COLO668 (cell line): ENCODE measurements at regions not wholly inside any gene's neighbourhood (a gene's known extent, or its start where the extent isn't known, plus 50 kb on each side); places are given as distances from the start of the nearest gene placed in this dataset.

Source experiments
- DNase-seq: peaks from one replicate; lab custom pipeline; 2025; ENCODE audit not compliant: unreplicated experiment; lab: John Stamatoyannopoulos, UW

- DNase-seq: no peak
These were observed 253.6 kb downstream of the CDH26 start for GRCh38 chr20:60211618-60212463.

DNA sequence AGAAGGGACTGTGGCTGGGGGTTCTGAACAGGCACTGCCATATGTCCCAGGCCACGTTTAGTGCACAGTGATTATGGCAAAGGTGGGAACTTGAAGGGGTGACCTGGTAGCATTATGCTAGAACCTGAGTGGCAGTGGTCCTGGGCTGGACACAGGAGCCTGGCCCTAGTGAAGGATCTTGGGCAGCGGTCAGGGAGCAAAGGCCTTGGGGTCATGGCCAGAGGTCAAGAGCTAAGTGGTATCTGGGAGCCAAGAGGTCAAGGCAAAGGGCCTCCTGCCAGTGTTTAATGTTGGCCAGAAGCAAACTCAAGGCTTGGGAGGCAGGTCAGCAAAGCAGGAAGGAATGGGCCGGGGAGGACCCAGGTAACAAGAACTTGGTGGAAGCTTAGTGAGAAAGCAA lies 254.5 kb downstream of the CDH26 start:
- DNase-seq: no peak

GRCh38 chr20:60213126-60213893 lies 255.1 kb downstream of the CDH26 start:
- DNase-seq: no peak

- no peak for DNase-seq
These were observed 256.9 kb downstream of the CDH26 start for GRCh38 chr20:60214901-60215815.

DNA sequence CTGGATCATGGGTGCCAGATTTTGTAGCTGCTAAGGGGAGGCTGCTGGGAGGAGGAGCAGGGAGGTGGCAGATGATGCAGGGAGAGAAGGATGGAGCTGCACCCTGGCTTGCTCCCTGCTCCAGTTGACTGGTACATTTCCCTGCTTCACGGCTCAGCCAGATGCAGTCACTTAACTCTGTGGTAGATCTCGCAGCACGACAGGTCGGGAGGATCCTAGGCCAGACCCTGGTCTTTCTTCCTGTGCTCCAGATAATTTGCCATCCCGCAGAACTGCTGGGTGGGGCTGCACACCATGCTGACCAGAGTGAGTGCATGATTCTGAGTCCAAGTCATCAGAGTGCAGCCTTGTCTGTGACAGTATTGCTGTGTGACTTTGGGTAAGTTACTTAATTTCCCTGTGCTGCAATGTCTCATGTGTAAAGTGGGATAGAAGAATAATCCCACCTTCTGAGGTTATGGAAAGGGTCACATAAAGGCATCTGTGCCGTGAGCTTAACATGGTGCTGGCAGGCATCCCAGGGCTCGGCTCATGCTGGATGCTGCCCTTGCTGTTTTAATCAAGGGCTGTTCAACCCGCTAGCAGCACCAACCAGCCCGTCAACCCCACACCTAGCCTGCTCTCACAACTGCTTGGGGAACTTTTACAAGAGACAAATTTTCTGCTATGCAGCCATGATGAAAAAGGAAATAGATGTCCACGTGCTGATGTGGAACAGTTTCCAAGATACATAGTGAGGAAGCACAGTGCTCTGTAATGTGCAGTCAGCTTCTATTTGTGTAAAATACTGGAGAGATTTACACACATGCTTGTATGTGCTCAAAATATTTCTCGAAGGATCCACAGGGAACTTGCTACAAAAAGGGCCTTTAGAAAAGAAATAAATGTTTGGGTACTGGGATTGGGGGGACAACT lies 257.9 kb downstream of the CDH26 start:
- no peak for DNase-seq

DNA sequence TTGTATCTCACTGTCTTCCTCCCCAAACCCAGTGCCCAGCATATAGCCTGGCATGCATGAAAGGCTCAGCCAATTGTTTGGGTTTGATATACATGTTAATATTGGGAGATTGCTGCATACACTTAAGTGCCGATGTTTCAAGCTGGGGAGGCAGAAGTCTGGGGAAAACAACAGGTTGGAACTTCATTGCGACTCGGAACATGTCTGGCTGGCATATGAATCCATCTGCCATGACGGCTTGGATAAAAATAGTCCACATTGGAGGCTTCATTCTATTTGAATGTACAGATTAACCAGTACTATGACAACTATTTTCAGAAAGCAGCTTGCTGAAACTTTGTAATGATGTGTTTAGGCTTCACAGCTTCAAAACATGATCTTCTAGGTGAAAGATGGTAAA lies 261.0 kb downstream of the CDH26 start:
- no peak for DNase-seq

DNA sequence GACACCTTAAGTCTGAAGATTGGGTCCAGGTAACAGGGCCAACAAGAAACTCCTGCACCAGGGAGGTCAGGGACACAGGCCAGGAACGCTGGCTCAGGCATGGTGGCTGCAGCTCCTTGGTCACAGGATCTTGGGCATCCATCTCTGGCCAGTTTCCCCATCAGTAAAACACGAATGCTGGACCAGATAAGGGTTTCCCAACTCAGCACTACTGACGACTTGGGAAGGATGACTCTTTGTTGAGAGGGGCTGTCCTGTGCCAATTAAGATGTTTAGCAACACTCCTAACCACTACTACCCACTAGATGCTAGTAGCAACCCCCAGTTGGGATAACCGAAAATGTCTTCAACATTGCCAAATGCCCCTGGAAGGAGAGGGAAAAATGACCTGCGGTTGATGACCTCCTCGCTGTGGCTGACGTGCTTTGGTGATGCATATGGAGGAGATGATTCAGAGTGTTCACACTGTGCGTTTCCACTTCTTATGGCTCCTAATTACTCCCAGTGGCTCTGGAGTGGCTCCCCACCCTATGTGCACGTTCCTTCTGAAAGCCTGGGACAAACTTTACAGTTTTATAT lies 261.9 kb downstream of the CDH26 start:
- no peak for DNase-seq

DNA sequence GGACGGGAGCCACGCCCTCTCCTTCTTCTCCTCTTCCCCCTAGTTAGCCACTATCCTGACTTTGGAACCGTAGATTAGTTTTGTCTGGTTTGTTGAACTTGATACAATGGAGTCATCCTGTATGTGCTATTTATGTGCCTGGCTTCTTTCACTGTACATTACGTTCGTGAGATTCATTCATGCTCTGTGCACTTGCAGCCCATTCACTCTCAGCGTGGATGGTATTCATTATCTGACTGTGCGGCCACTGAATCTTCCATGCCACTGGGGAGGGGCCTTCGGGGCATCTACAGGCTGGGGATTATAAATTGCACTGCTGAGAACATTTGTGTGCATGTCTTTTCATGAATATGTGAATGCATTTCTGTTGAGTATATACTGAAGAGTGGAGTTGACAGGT lies 262.5 kb downstream of the CDH26 start:
- DNase-seq: no peak

DNA sequence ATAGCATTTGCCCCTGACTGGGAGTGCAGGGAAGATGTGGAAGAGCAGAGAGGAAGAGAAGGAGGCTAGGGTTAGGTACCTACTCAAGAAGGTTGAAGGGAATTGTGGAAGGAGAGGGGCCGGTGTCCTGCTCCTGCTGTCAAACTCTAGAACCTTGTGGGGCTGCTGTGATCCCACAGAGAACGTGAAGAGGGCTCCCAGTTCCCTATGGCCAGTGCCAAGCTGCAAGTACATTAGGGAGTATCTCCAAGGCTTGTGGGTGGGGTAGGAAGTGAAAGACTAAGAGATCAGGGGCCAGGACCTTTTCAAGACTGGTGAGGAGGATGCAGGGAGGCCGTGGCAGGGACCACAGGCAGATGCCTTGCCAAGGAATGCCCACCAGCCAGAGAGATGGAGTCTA lies 263.4 kb downstream of the CDH26 start:
- DNase-seq: no peak

- no peak for DNase-seq
These were observed 264.3 kb downstream of the CDH26 start for GRCh38 chr20:60222497-60222896.

GRCh38 chr20:60223174-60223573 lies 265.0 kb downstream of the CDH26 start:
- no peak for DNase-seq

- peak; percentile 8 for DNase-seq
These were observed 266.7 kb downstream of the CDH26 start for GRCh38 chr20:60224914-60225313.

- no peak for DNase-seq
These were observed 270.0 kb downstream of the CDH26 start for GRCh38 chr20:60228255-60228654.

GRCh38 chr20:60232380-60232779 lies 274.2 kb downstream of the CDH26 start:
- DNase-seq: no peak

DNA sequence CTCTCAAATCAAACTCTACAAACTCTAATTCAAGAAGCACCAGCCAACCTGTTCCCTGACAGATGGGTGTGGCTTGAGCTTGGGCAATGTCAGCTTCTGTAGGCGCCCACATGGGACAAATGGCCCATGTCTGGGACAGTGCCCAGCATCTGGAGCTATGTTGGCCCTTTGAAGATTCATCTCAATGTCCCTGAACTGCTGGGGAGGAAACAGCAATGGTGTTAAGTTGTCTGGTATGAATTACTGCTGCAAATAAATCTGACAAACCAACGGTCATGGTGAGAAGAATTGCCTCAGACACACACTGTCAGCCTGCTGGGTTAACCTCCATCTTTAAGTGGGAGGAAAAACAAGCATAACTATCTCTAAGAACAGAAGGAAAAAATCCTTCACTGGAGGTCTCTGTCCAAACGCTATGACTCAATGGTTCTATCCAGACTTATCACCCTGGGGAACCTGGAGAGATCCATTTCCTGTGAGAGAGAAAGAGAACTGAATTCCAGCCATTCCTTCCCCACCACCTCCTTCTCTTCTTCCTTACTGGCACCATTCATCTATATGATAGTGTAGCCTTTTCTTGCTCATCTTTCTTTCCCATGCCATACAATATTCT lies 274.9 kb downstream of the CDH26 start:
- DNase-seq: no peak

DNA sequence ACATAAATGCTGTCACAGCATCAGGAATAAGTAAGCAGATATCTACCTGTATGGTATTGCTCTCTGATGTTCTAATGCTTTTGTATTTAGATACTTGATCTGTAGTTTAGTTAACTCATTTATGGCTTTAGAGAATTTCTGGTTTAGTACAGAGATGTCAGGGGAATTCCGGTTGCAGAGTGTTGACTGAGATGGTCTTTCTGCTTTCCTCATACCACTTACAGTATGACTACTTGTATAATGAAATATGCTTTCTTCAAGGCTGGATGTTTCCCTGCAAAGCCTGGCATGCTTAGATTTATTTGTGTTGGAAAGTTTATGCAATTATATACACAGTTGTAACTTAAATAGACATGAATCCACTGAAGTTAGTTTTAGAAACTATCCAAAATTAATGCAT lies 278.4 kb downstream of the CDH26 start:
- no peak for DNase-seq

GRCh38 chr20:60237981-60238380 lies 279.8 kb downstream of the CDH26 start:
- no peak for DNase-seq

DNA sequence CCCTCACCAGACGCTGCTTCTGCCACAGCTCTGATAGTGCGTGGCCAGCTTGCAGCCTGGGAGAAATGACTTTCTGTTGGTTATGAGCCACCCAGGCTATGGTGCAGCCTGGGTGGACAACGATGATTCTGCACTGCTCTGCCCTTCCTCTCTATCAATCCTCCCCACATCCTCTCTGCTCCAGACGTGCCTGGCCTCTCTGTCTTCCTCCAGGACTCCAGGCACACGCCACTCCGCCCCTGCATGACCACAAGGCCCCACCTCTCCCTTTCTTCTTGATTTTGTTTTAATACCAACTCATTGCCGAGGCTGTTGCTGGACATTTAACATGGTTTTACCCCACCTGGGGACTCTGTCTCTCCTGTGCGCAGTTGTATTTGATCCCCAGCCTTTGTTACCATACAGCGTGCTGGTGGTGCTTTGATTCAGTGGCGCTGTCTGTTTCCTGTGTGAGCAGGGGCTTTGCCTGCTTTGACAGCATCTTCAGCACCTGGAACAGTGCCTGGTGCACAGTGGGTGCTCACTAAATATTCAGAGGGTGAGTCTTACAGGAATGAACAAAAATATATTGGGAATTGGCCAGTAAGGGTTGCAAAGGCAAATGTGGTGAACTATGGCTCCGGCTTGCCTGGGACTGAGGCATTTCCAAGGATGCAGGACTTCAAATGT lies 280.9 kb downstream of the CDH26 start:
- no peak for DNase-seq

- no peak for DNase-seq
These were observed 281.7 kb downstream of the CDH26 start for GRCh38 chr20:60239956-60240355.
